MM.1S (cell line): ENCODE measurements at regions not wholly inside any gene's neighbourhood (a gene's known extent, or its start where the extent isn't known, plus 50 kb on each side); places are given as distances from the start of the nearest gene placed in this dataset.

Source experiments
- DNase-seq: peaks from one replicate; pipeline ENCODE4 v3.0.0-alpha.2; 2015
- H2AFZ ChIP-seq: fragments of 300-600 bp; sonication (generic); 2 replicates; pipeline ENCODE4 v1.6.0; 2016; ENCODE audit warnings: antibody characterized with exemption, low read length
- H3F3A ChIP-seq: fragments of 300-600 bp; sonication (generic); 2 replicates; pipeline ENCODE4 v1.6.1; 2016; ENCODE audit warnings: mild to moderate bottlenecking, antibody characterized with exemption, low read length, moderate library complexity, mixed read lengths; ENCODE audit not compliant: insufficient read depth
- H3K27ac ChIP-seq: fragments of 300-600 bp; sonication (generic); 2 replicates; pipeline ENCODE4 v1.5.1; 2016; ENCODE audit warnings: mild to moderate bottlenecking, low read length
- H3K27me3 ChIP-seq: fragments of 300-600 bp; sonication (generic); replicated peaks from 2 replicates; pipeline ENCODE4 v1.6.0; 2016; ENCODE audit warnings: low read length; ENCODE audit not compliant: insufficient read depth
- H3K36me3 ChIP-seq: fragments of 300-600 bp; sonication (generic); replicated peaks from 2 replicates; pipeline ENCODE4 v1.6.1; 2016; ENCODE audit warnings: mild to moderate bottlenecking, low read length, mixed read lengths; ENCODE audit not compliant: insufficient read depth
- H3K4me1 ChIP-seq: fragments of 300-600 bp; sonication (generic); 2 replicates; pipeline ENCODE4 v1.6.1; 2016; ENCODE audit warnings: low read length, mixed read lengths
- H3K4me2 ChIP-seq: fragments of 300-600 bp; sonication (generic); 2 replicates; pipeline ENCODE4 v1.6.0; 2016; ENCODE audit warnings: low read depth, low read length
- H3K4me3 ChIP-seq: fragments of 300-600 bp; sonication (generic); 2 replicates; pipeline ENCODE4 v1.5.1; 2016; ENCODE audit warnings: low read length, mixed read lengths
- H3K79me2 ChIP-seq: fragments of 300-600 bp; sonication (generic); 2 replicates; pipeline ENCODE4 v1.6.1; 2016; ENCODE audit warnings: mixed run types, low read length, mixed read lengths
- H3K9ac ChIP-seq: fragments of 300-600 bp; sonication (generic); 2 replicates; pipeline ENCODE4 v1.6.1; 2016; ENCODE audit warnings: low read length, mixed read lengths
- H3K9me2 ChIP-seq: fragments of 300-600 bp; sonication (generic); replicated peaks from 2 replicates; pipeline ENCODE4 v1.6.1; 2016; ENCODE audit warnings: mild to moderate bottlenecking, low read length, mixed read lengths; ENCODE audit not compliant: insufficient read depth
- H3K9me3 ChIP-seq: fragments of 300-600 bp; sonication (generic); replicated peaks from 2 replicates; pipeline ENCODE4 v1.6.1; 2016; ENCODE audit warnings: mild to moderate bottlenecking, low read length, mixed read lengths; ENCODE audit not compliant: insufficient read depth
- H4K20me1 ChIP-seq: fragments of 300-600 bp; sonication (generic); 2 replicates; pipeline ENCODE4 v1.6.1; 2016; ENCODE audit warnings: mild to moderate bottlenecking, low read length, moderate library complexity, mixed read lengths; ENCODE audit not compliant: insufficient read depth
- EZH2 ChIP-seq: fragments of 300-600 bp; sonication (generic); optimal IDR thresholded peaks from 2 replicates; pipeline ENCODE3; 2017; ENCODE audit warnings: low read depth, mild to moderate bottlenecking, antibody characterized with exemption, low read length, mixed read lengths
- EZH2phosphoT487 ChIP-seq: fragments of 300-600 bp; sonication (generic); IDR thresholded peaks from 2 replicates; pipeline ENCODE4 v1.6.1; 2018; ENCODE audit warnings: antibody characterized with exemption, low read length
- TF ChIP-seq, protein P1 (sequence below): fragments of 300-600 bp; sonication (generic); IDR thresholded peaks from 2 replicates; pipeline ENCODE4 v1.5.1; 2016; ENCODE audit warnings: antibody characterized with exemption, low read length, mixed read lengths

DNA sequence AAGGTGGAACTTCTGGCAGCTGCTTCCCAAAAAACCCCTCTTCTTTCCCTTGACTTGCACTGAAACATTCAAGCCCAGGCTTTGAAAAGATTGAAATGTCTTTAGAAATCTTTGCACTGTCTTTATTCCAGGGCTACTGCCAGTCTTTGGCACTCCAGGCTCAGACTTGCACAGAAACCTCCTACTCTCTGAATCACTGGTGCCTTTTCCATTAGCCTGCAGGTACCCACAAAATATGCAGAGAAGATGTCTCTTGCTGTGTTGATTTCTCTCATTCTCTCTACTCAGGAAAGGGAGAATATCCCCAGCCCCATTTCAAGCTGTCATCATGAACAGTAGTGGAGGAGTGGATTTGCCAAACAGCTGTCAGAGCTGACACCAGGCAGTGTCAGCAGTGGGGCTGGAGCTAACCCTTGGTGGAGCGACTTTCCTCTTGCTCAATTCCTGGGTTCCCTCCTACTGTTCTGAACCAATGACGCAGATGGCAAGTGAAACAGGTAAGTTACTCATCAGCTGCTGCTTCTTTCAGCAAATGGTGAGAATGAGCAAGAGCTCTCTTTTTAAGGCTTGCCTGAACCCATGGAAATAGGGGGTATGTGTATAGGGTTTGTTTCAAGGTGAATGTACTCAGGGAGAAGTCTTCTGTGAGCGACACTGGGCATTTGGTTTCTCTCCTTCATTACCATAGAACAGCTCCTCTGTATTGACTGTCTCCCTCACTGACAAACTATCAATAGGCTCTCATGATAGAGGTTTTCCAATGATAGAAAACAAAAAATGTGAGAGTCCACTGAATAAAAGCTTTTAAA, 362.4 kb downstream of the ADRA2A start:
- Histone ChIP-seq H3K9me3 (no peaks in the 10 kb centered on the region), H3K4me2 (no peak overlapping the region), H4K20me1 (no peaks in the 10 kb centered on the region), H2AFZ (no peak overlapping the region), H3K9me2 (no peaks in the 10 kb centered on the region), H3K9ac (no peak overlapping the region), H3K27ac (no peak overlapping the region), H3K36me3 (no peaks in the 10 kb centered on the region), H3K79me2 (no peaks in the 10 kb centered on the region), H3K4me1 (no peaks in the 10 kb centered on the region), H3F3A (no peaks in the 10 kb centered on the region), H3K27me3 (no peaks in the 10 kb centered on the region), H3K4me3 (no peak overlapping the region)
- DNase-seq: no peak
- TF ChIP-seq, protein P1, sequence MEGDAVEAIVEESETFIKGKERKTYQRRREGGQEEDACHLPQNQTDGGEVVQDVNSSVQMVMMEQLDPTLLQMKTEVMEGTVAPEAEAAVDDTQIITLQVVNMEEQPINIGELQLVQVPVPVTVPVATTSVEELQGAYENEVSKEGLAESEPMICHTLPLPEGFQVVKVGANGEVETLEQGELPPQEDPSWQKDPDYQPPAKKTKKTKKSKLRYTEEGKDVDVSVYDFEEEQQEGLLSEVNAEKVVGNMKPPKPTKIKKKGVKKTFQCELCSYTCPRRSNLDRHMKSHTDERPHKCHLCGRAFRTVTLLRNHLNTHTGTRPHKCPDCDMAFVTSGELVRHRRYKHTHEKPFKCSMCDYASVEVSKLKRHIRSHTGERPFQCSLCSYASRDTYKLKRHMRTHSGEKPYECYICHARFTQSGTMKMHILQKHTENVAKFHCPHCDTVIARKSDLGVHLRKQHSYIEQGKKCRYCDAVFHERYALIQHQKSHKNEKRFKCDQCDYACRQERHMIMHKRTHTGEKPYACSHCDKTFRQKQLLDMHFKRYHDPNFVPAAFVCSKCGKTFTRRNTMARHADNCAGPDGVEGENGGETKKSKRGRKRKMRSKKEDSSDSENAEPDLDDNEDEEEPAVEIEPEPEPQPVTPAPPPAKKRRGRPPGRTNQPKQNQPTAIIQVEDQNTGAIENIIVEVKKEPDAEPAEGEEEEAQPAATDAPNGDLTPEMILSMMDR: no peak
- TF ChIP-seq EZH2phosphoT487 (no peak), EZH2 (no peak)

DNA sequence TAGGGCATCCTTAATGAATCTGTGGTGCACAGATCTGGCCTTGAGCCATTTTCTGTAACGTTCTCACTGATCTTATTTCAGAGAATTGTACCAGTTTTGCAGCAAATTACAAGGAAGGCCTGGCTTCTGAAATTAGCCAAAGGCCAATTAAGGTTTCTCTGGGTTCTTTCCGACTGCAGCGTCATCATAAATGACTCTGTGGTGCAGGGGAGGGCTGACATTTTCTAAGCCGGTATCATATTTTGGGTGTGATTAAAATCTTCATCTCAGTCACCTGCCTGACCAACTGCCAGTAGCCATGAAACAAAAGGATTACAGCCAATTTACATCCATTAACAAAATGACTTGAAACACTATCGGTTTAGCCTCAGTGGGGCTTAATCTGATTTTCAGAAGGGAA, 363.7 kb downstream of the ADRA2A start:
- no peak overlapping the region for H3K4me2 ChIP-seq
- H3K4me3 ChIP-seq: no peak overlapping the region
- H3F3A ChIP-seq: no peaks in the 10 kb centered on the region
- TF ChIP-seq, protein P1: no peak
- TF ChIP-seq EZH2 (no peak), EZH2phosphoT487 (no peak)
- no peak overlapping the region for H3K9ac ChIP-seq
- no peaks in the 10 kb centered on the region for H3K27me3 ChIP-seq
- H4K20me1 ChIP-seq: no peaks in the 10 kb centered on the region
- no peaks in the 10 kb centered on the region for H3K79me2 ChIP-seq
- no peak for DNase-seq
- H3K9me3 ChIP-seq: no peaks in the 10 kb centered on the region
- no peaks in the 10 kb centered on the region for H3K4me1 ChIP-seq
- no peak overlapping the region for H2AFZ ChIP-seq
- no peaks in the 10 kb centered on the region for H3K9me2 ChIP-seq
- no peak overlapping the region for H3K27ac ChIP-seq
- no peaks in the 10 kb centered on the region for H3K36me3 ChIP-seq

DNA sequence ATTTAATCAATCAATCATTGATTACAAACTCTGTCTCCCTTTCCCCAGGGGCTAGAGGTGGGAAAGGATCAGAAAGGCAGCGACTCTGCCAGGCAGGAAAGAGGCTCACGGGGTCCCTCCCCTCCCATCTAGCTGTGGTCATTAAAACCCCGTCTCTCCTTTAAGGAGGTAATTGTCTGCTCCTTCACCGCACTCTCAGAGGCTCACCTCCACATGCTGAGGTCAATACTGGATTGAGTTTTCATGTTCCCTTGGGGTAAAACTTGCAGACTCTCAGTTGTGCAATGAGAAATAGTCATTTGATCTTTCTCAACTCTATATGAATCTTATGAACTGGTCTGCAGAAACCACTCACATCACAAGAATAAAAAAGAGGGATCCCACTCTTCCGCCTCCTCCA, 368.8 kb downstream of the ADRA2A start:
- H4K20me1 ChIP-seq: no peaks in the 10 kb centered on the region
- no peaks in the 10 kb centered on the region for H3K27me3 ChIP-seq
- H3K9ac ChIP-seq: no peak overlapping the region

More for the DNA sequence above, 368.8 kb downstream of the ADRA2A start:
- no peaks in the 10 kb centered on the region for H3F3A ChIP-seq
- H3K79me2 ChIP-seq: no peaks in the 10 kb centered on the region
- no peak for DNase-seq
- no peak overlapping the region for H2AFZ ChIP-seq
- no peaks in the 10 kb centered on the region for H3K4me1 ChIP-seq
- no peak overlapping the region for H3K4me2 ChIP-seq
- H3K9me2 ChIP-seq: no peaks in the 10 kb centered on the region
- H3K27ac ChIP-seq: no peak overlapping the region
- TF ChIP-seq, protein P1: no peak
- TF ChIP-seq EZH2phosphoT487 (no peak), EZH2 (no peak)
- no peaks in the 10 kb centered on the region for H3K9me3 ChIP-seq
- no peaks in the 10 kb centered on the region for H3K36me3 ChIP-seq
- no peak overlapping the region for H3K4me3 ChIP-seq
